ENCODE measurements at regions not wholly inside any gene's neighbourhood (a gene's known extent, or its start where the extent isn't known, plus 50 kb on each side); places are given as distances from the start of the nearest gene placed in this dataset.

- TF ChIP-seq, protein P1, sequence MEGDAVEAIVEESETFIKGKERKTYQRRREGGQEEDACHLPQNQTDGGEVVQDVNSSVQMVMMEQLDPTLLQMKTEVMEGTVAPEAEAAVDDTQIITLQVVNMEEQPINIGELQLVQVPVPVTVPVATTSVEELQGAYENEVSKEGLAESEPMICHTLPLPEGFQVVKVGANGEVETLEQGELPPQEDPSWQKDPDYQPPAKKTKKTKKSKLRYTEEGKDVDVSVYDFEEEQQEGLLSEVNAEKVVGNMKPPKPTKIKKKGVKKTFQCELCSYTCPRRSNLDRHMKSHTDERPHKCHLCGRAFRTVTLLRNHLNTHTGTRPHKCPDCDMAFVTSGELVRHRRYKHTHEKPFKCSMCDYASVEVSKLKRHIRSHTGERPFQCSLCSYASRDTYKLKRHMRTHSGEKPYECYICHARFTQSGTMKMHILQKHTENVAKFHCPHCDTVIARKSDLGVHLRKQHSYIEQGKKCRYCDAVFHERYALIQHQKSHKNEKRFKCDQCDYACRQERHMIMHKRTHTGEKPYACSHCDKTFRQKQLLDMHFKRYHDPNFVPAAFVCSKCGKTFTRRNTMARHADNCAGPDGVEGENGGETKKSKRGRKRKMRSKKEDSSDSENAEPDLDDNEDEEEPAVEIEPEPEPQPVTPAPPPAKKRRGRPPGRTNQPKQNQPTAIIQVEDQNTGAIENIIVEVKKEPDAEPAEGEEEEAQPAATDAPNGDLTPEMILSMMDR (IDR thresholded peaks at IDR 0.05) = no peak
- TF ChIP-seq POLR2A (IDR thresholded peaks at IDR 0.05) (no peak), POLR2AphosphoS5 (IDR thresholded peaks at IDR 0.05) (no peak)
Observed at GRCh38 chr14:66254038-66254437, 232.1 kb upstream of the CCDC196 start.
